ENCODE measurements at regions not wholly inside any gene's neighbourhood (a gene's known extent, or its start where the extent isn't known, plus 50 kb on each side); places are given as distances from the start of the nearest gene placed in this dataset.

DNA sequence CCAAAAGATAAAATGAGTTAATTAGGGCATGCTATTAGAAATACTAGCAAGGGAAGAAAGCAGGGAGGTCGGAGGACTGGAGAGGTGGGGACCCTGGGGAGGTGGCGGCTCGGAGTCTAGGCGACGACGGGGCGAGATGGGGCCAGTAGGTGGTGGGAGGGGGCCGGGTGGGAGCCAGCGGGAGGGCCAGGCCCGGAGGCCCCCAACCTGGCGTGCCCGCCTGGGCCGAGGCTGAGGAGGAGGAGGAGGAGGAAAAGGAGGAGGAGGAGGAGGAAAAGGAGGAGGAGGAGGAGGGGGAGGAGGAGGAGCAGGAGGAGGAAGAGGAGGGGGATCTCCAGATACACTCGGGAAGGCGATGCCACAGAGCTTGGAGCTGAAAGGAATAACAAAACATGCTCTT is 426.2 kb downstream of the NR2F2 start:
- no peak for DNase-seq (ENCODE audit: low spot score)
- in situ Hi-C loops (cut with HindIII; ENCODE audit: low sequenced_read_pairs): no loop called here

GRCh38 chr15:96762566-96762965 is 432.1 kb downstream of the NR2F2 start:
- in situ Hi-C loops (cut with HindIII; ENCODE audit: low sequenced_read_pairs): no loop called here
- no peak for DNase-seq (ENCODE audit: low spot score)

- in situ Hi-C loops (cut with HindIII; ENCODE audit: low sequenced_read_pairs): no loop called here
- DNase-seq (ENCODE audit: low spot score): no peak
Measured at GRCh38 chr15:96764501-96764900, 434.0 kb downstream of the NR2F2 start.

DNA sequence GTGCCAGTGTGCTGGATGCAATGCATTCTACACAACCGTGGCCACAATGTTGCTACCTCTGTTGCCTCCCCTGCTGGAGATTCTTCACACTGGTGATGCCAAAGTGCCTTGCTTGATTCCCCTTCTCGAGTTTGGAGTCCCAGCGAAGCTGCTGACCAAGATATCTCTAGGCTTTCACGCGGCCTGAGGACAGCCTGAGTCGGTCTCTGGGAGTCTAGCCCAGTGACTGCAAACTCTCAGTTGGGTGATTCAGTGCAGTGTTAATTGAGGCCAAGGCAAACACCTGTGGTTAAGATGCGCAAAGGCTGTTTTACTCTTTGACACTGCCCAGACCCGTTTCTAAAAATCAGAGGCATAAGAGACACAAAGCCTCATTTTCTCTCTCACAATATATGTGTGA is 434.4 kb downstream of the NR2F2 start:
- no peak for DNase-seq (ENCODE audit: low spot score)
- in situ Hi-C loops (cut with HindIII; ENCODE audit: low sequenced_read_pairs): no loop called here

DNA sequence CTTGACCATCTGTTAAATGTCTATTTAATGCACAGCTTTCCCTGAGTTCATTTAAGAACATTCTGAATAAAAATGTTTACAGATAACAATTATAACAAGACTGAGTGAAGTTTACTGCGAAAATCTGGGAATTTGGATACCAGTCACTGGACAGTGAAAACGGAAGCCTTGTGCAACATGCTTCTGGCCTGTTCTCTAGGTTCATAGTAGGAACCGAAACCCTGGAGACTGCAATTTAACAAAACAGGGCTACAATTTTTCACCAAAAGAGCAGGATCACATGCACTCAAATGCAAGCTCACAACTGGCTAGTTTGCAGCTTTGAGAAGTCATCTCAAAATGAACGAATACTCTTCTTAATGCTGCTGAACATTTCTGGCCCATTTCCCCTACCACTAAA is 435.9 kb downstream of the NR2F2 start:
- in situ Hi-C loops (cut with HindIII; ENCODE audit: low sequenced_read_pairs): no loop called here
- no peak for DNase-seq (ENCODE audit: low spot score)

DNA sequence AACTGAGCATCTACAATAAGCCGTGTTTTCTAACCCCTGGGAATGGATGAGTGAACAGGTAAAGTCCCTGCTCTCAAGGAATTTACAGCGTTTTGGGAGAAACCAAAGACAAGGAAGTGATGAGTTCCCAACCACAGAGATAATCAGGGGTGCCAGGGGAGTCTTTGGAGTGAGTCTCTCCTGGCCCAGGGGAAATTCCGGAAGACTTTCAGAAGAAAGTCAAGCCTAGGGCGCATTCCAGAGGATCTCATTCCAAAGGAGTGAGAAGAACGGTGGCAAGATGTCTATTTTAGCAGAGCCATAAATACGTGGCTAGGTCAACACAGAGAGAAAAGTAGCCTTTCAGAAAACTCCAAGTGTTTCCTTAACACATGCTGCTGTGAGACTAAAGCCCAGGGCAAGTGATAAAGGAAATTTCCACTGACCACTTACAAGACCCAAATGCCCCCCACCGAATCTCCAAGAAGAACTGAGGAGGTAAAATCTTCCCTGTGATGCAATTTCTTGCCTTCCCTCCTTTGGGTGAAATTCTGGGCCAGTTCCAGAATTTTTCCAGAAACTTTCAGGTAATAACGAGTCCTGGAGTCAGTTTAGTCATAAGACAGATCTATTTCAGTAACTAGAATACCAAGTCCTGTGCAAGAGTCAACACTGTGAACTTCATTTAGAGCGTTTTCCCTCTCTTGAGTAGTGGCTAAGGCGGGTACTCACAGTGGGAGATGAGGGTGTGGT is 437.4 kb downstream of the NR2F2 start:
- in situ Hi-C loops (cut with HindIII; ENCODE audit: low sequenced_read_pairs): no loop called here
- no peak for DNase-seq (ENCODE audit: low spot score)

GRCh38 chr15:96768435-96768789 is 437.9 kb downstream of the NR2F2 start:
- no peak for DNase-seq (ENCODE audit: low spot score)
- in situ Hi-C loops (cut with HindIII; ENCODE audit: low sequenced_read_pairs): no loop called here

DNA sequence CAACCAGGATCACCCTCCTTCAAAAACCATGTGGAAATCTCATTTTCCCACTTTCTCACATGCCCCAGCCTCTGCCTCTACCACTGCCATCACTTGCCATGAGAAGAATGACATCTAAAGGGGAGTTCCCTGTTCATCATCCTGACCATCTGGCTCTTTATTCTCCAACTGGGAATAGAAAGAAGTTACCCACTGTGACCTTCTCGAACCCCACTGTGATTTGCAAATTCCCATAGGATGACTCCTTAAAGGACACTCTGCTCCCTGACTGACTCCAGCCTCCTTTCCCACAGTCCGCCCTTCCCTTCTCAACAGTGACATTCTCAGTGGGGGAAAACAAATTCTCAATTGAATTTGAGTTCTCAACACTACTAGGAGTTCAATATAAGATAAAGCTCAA is 440.5 kb downstream of the NR2F2 start:
- DNase-seq (ENCODE audit: low spot score): no peak
- in situ Hi-C loops (cut with HindIII; ENCODE audit: low sequenced_read_pairs): no loop called here

DNA sequence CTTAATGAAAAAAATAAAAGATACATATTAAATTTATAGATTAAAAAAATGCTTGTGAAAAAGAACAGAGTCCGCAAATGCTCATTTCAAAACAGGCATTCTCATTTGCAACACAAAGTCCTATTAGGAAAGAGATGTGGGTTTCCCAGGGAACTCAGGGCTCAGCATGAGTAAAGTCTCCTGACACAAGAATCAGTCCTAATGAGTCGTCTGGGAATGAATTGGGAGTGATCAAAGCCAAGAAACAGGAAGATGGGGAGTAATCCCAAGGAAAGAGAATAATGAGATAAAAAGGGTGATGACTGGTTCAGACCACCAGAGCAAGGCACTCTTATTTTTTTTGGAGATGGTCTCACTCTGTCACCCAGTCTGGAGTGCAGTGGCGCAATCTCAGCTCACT is 443.7 kb downstream of the NR2F2 start:
- in situ Hi-C loops (cut with HindIII; ENCODE audit: low sequenced_read_pairs): no loop called here
- no peak for DNase-seq (ENCODE audit: low spot score)

GRCh38 chr15:96783746-96784145 is 453.2 kb downstream of the NR2F2 start:
- DNase-seq (ENCODE audit: low spot score): no peak
- in situ Hi-C loops (cut with HindIII; ENCODE audit: low sequenced_read_pairs): no loop called here

- no peak for DNase-seq (ENCODE audit: low spot score)
- in situ Hi-C loops (cut with HindIII; ENCODE audit: low sequenced_read_pairs): no loop called here
Measured at GRCh38 chr15:96790004-96790403, 459.5 kb downstream of the NR2F2 start.

GRCh38 chr15:96792216-96792615 is 461.7 kb downstream of the NR2F2 start:
- DNase-seq (ENCODE audit: low spot score): no peak
- in situ Hi-C loops (cut with HindIII; ENCODE audit: low sequenced_read_pairs): no loop called here

DNA sequence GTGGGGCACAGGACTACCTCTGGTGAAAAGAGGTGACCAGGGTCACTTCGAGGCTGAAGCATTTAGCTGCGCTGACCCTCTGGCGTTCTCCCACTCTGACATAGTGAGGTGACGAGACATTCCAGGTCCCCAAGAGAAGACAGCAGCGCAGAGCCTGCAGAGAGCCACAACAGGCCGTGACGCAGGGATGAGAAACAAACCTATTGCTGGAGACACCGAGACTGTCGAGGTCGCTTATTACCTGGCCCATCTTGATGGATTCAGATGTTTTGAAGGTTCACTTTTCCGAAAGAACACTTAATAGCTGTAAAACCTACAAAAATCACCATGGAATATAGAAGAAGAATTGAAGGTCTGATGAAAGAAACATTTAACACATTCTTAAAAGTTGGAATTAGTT is 466.3 kb downstream of the NR2F2 start:
- no peak for DNase-seq (ENCODE audit: low spot score)
- in situ Hi-C loops (cut with HindIII; ENCODE audit: low sequenced_read_pairs): no loop called here

DNA sequence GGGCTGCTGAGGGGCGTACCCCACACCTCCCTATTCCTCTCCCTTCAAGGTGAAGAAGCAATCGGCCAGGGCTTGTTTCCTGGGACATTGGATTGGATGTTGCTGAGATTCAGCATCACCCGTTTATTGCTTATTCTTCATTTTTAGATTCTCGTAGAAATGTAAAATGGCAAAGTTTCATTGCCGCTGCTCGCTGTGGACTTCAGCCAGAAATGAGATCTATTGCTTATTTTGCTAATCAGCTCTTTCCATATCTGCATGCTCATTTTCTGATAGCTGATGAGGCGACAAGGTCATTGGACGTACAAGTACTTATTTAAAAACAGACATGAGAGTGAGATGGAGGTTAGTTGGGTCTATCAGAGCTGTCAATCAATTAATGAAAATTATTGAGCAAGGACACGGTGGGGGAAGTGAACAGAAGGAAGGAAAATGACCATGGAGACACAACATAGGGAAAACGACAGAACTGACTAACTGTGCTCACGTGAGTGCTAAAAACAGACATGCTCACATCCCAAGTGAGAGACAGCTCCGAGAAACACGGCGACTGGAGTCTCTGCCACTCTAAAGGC is 471.2 kb downstream of the NR2F2 start:
- DNase-seq (ENCODE audit: low spot score): no peak
- in situ Hi-C loops (cut with HindIII; ENCODE audit: low sequenced_read_pairs): no loop called here

DNA sequence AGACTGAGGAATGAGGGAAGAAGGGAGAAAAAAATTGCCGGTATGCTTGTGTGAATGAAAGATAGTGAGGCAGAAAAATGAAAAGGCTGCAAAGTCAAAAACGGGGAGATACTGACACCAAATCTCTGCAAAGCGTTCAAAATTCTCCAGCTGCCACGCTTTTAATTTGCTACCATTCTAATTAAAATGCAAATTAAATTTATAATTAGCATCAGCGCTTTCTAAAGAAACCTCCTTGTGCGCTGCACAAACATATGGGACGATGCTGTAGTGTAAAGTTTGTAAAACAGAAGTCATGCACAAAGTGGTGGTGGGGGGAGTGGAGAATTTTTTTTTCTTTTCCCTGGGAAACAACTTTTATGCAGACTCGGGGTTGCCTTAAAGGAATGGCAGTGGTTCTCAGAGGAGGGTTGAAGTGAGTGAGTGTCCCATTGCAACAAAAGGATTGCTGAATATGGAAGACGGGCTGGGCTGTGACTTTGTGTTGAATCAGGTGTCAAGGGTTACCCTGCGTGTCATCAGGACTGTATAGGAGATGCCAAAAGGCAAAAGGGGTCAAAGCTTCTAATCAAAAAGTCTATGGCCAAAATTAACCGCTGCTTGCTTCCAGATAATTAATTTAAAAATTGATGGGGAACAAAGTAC is 472.2 kb downstream of the NR2F2 start:
- no peak for DNase-seq (ENCODE audit: low spot score)
- in situ Hi-C loops (cut with HindIII; ENCODE audit: low sequenced_read_pairs): no loop called here

GRCh38 chr15:96804754-96805153 is 474.3 kb downstream of the NR2F2 start:
- no peak for DNase-seq (ENCODE audit: low spot score)
- in situ Hi-C loops (cut with HindIII; ENCODE audit: low sequenced_read_pairs): no loop called here

DNA sequence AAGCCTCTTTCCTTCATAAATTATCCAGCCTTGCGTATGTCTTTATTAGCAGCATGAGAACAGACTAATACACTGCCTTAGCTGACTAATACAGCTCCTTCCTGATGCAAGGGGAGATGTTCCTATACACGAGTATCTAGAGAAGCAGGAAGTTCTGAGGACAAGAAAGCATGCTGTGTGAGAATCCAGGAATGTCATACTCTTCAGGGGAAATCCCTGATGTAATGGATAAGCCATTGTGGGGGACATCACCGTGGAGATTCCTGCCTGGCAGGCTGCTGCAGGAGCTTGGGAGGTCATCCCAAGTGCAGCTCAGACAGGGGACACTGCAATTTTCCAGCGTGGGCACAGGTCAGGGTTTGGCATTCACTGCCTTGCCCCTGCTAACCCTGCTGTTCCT is 476.9 kb downstream of the NR2F2 start:
- DNase-seq (ENCODE audit: low spot score): no peak
- in situ Hi-C loops (cut with HindIII; ENCODE audit: low sequenced_read_pairs): no loop called here

DNA sequence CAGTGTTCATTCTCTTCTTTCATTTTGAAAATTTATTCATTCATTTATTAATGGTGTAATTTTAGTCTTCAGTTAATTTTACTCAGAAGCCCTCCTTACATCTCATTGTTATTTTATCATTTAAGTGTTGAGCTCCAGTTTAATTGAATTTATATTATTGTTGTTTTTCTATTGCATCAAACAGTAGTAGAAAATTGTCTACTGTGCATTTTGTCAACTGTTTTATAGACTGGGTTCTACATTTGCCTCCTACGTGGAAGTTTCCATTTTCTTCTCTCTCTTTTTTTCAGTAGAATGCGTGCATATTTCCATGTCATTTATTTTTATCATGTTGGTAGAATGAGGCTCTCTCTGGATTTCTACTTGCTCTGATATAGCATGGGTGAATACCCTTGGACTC is 487.4 kb downstream of the NR2F2 start:
- DNase-seq (ENCODE audit: low spot score): no peak
- in situ Hi-C loops (cut with HindIII; ENCODE audit: low sequenced_read_pairs): no loop called here

GRCh38 chr15:96818861-96819260 is 488.4 kb downstream of the NR2F2 start:
- in situ Hi-C loops (cut with HindIII; ENCODE audit: low sequenced_read_pairs): no loop called here
- no peak for DNase-seq (ENCODE audit: low spot score)

- in situ Hi-C loops (cut with HindIII; ENCODE audit: low sequenced_read_pairs): no loop called here
- DNase-seq (ENCODE audit: low spot score): no peak
Measured at GRCh38 chr15:96827981-96828380, 497.5 kb downstream of the NR2F2 start.
